WTC11 (cell line): ENCODE measurements at regions not wholly inside any gene's neighbourhood (a gene's known extent, or its start where the extent isn't known, plus 50 kb on each side); places are given as distances from the start of the nearest gene placed in this dataset.

Source experiments
- ATAC-seq: fragments of 200-7000 bp; cut with Tn5 transposase; 2 replicates; pipeline ENCODE4 v1.10.0; 2021; ENCODE audit warnings: mild to moderate bottlenecking, moderate library complexity
- CTCF ChIA-PET: fragments of 300-600 bp; sonication (Branson Sonifier 250); formaldehyde crosslinking; loops from one replicate; lab custom pipeline; 2021; ENCODE audit warnings: antibody characterized with exemption; lab: Charles Lee
- POLR2A ChIA-PET: fragments of 350-600 bp; sonication (Branson Sonifier 250); formaldehyde crosslinking; loops from one replicate; lab custom pipeline; 2021; ENCODE audit warnings: antibody characterized with exemption; lab: Charles Lee
- DNase-seq: peaks from one replicate; pipeline ENCODE4 v3.0.0; 2021; ENCODE audit warnings: low spot score
- H3K27ac Mint-ChIP-seq: 2 replicates; pipeline ENCODE4 v1.8.0; 2021; ENCODE audit warnings: mixed read lengths
- H3K27me3 Mint-ChIP-seq: 2 replicates; pipeline ENCODE4 v1.8.0; 2021; ENCODE audit warnings: low read depth, mild to moderate bottlenecking, moderate library complexity, mixed read lengths
- H3K36me3 Mint-ChIP-seq: 2 replicates; pipeline ENCODE4 v1.8.0; 2021; ENCODE audit warnings: mixed read lengths
- H3K4me1 Mint-ChIP-seq: 2 replicates; pipeline ENCODE4 v1.8.0; 2022; ENCODE audit warnings: mixed read lengths
- H3K4me3 Mint-ChIP-seq: 2 replicates; pipeline ENCODE4 v1.8.0; 2021; ENCODE audit warnings: mild to moderate bottlenecking, moderate library complexity, mixed read lengths
- H3K9me3 Mint-ChIP-seq: 2 replicates; pipeline ENCODE4 v1.8.0; 2021; ENCODE audit warnings: mixed read lengths
- AR ChIP-seq: fragments of 250-450 bp; sonication (Bioruptor Pico); IDR thresholded peaks from 2 replicates; pipeline ENCODE4 v1.9.0; 2021; ENCODE audit warnings: mild to moderate bottlenecking
- ARID4B ChIP-seq: sonication (generic); formaldehyde crosslinking; IDR thresholded peaks from 2 replicates; pipeline ENCODE4 v1.8.0; 2023; ENCODE audit warnings: missing genetic modification reagents, mild to moderate bottlenecking, borderline replicate concordance
- ATF1 ChIP-seq: sonication (generic); formaldehyde crosslinking; IDR thresholded peaks from 2 replicates; pipeline ENCODE4 v1.8.1; 2023; ENCODE audit warnings: mild to moderate bottlenecking, moderate library complexity, missing genetic modification reagents
- CBFB ChIP-seq: sonication (generic); formaldehyde crosslinking; IDR thresholded peaks from 2 replicates; pipeline ENCODE4 v1.8.1; 2022; ENCODE audit warnings: mild to moderate bottlenecking, low read depth, missing genetic modification reagents
- CTCF ChIP-seq: fragments of 200-600 bp; IDR thresholded peaks from 2 replicates; pipeline ENCODE4 v1.8.0; 2022; ENCODE audit warnings: antibody characterized with exemption
- EMX1 ChIP-seq: fragments of 250-450 bp; sonication (Bioruptor Pico); IDR thresholded peaks from 2 replicates; pipeline ENCODE4 v1.8.0; 2021; ENCODE audit warnings: mild to moderate bottlenecking
- HMGXB4 ChIP-seq: sonication (generic); formaldehyde crosslinking; IDR thresholded peaks from 2 replicates; pipeline ENCODE4 v1.8.1; 2023; ENCODE audit warnings: mild to moderate bottlenecking, moderate library complexity, missing genetic modification reagents
- MYBL2 ChIP-seq: sonication (generic); formaldehyde crosslinking; IDR thresholded peaks from 2 replicates; pipeline ENCODE4 v1.8.1; 2023; ENCODE audit warnings: mild to moderate bottlenecking, moderate library complexity, missing genetic modification reagents
- NFYB ChIP-seq: sonication (generic); formaldehyde crosslinking; conservative IDR thresholded peaks from 2 replicates; pipeline ENCODE4 v1.8.0; 2022; ENCODE audit warnings: low read depth, missing genetic modification reagents
- NR1H2 ChIP-seq: sonication (generic); formaldehyde crosslinking; IDR thresholded peaks from 2 replicates; pipeline ENCODE4 v1.9.0; 2021; ENCODE audit warnings: mild to moderate bottlenecking, moderate library complexity, missing genetic modification reagents
- NR2C2 ChIP-seq: sonication (generic); formaldehyde crosslinking; IDR thresholded peaks from 2 replicates; pipeline ENCODE4 v1.8.0; 2022; ENCODE audit warnings: mild to moderate bottlenecking, missing genetic modification reagents
- PREB ChIP-seq: sonication (generic); formaldehyde crosslinking; IDR thresholded peaks from 2 replicates; pipeline ENCODE4 v1.8.1; 2022; ENCODE audit warnings: mild to moderate bottlenecking, missing genetic modification reagents, moderate library complexity, borderline replicate concordance
- PRRX2 ChIP-seq: fragments of 250-450 bp; sonication (Bioruptor Pico); IDR thresholded peaks from 2 replicates; pipeline ENCODE4 v1.8.0; 2021; ENCODE audit warnings: mild to moderate bottlenecking
- SP1 ChIP-seq: sonication (generic); formaldehyde crosslinking; conservative IDR thresholded peaks from 2 replicates; pipeline ENCODE4 v1.8.1; 2022; ENCODE audit warnings: missing genetic modification reagents
- STAT6 ChIP-seq: sonication (generic); formaldehyde crosslinking; conservative IDR thresholded peaks from 2 replicates; pipeline ENCODE4 v1.8.1; 2023; ENCODE audit warnings: mild to moderate bottlenecking, low read depth, missing genetic modification reagents, moderate library complexity
- TEAD1 ChIP-seq: sonication (generic); formaldehyde crosslinking; IDR thresholded peaks from 2 replicates; pipeline ENCODE4 v1.8.0; 2022; ENCODE audit warnings: mild to moderate bottlenecking, missing genetic modification reagents
- TEAD4 ChIP-seq: sonication (generic); formaldehyde crosslinking; IDR thresholded peaks from 2 replicates; pipeline ENCODE4 v1.8.0; 2022; ENCODE audit warnings: mild to moderate bottlenecking, missing genetic modification reagents
- ZBTB43 ChIP-seq: sonication (generic); formaldehyde crosslinking; IDR thresholded peaks from 2 replicates; pipeline ENCODE4 v1.8.1; 2023; ENCODE audit warnings: mild to moderate bottlenecking, missing genetic modification reagents
- ZNF425 ChIP-seq: fragments of 250-450 bp; sonication (Bioruptor Pico); conservative IDR thresholded peaks from 2 replicates; pipeline ENCODE4 v1.9.0; 2021; ENCODE audit warnings: mild to moderate bottlenecking

GRCh38 chr9:107713470-107713869 lies 223.9 kb upstream of the KLF4 start (continued):
- TF ChIP-seq ARID4B (CRISPR knock-in tag): no peak
- TF ChIP-seq ATF1 (CRISPR knock-in tag): no peak
- TF ChIP-seq PREB (CRISPR knock-in tag): no peak
- no peak for TF ChIP-seq AR
- TF ChIP-seq ZNF425 (CRISPR knock-in tag): no peak
- no peak for TF ChIP-seq NFYB (CRISPR knock-in tag)
- no peak for TF ChIP-seq EMX1 (CRISPR knock-in tag)
- no peak for TF ChIP-seq NR2C2 (CRISPR knock-in tag)
- TF ChIP-seq, all 79 proteins: peak for 0

GRCh38 chr9:107712390-107712789 lies 222.8 kb upstream of the KLF4 start:
- ChIA-PET CTCF (no interaction called here), POLR2A (no interaction called here)
- H3K36me3 Mint-ChIP-seq: no peaks in the 10 kb centered on the region
- no peak for DNase-seq
- H3K4me1 Mint-ChIP-seq: no peaks in the 10 kb centered on the region
- peaks cover 3% of the 10 kb centered on the region; the same call in 1 of the 2 replicates for H3K9me3 Mint-ChIP-seq
- no peak; the same call in 1 of the 2 replicates for ATAC-seq
- no peaks in the 10 kb centered on the region for H3K27me3 Mint-ChIP-seq
- no peak overlapping the region for H3K27ac Mint-ChIP-seq
- H3K4me3 Mint-ChIP-seq: no peak overlapping the region
- no peak for TF ChIP-seq TEAD4 (CRISPR knock-in tag)
- TF ChIP-seq HMGXB4 (CRISPR knock-in tag): no peak
- TF ChIP-seq NR1H2 (CRISPR knock-in tag): no peak
- no peak for TF ChIP-seq TEAD1 (CRISPR knock-in tag)
- no peak for TF ChIP-seq ZBTB43 (CRISPR knock-in tag)
- no peak for TF ChIP-seq PRRX2
- no peak for TF ChIP-seq CTCF
- no peak for TF ChIP-seq STAT6 (CRISPR knock-in tag)
- no peak for TF ChIP-seq CBFB (CRISPR knock-in tag)
- no peak for TF ChIP-seq SP1 (CRISPR knock-in tag)
- no peak for TF ChIP-seq MYBL2 (CRISPR knock-in tag)
